ENCODE measurements at regions not wholly inside any gene's neighbourhood (a gene's known extent, or its start where the extent isn't known, plus 50 kb on each side); places are given as distances from the start of the nearest gene placed in this dataset.

GRCh38 chr5:31135542-31135941 lies 57.9 kb upstream of the CDH6 start:
- TF ChIP-seq CTCF (IDR thresholded peaks at IDR 0.05; ENCODE audit: low read depth, low read length) (no peak), EZH2phosphoT487 (IDR thresholded peaks at IDR 0.05; ENCODE audit: low read depth) (no peak)

All from OCI-LY3 (cell line).